GM18498 (cell line): ENCODE measurements at regions not wholly inside any gene's neighbourhood (a gene's known extent, or its start where the extent isn't known, plus 50 kb on each side); places are given as distances from the start of the nearest gene placed in this dataset.
"Not testable (repeated sequence)": the region's sequence is repeated elsewhere in the genome, so short reads cannot be mapped to it uniquely, and the experiment has no call there.

Experiments
- ATAC-seq: cut with Tn5 transposase; IDR thresholded peaks from one replicate; pipeline ENCODE4 v1.9.1; 2021; ENCODE audit warnings: mild to moderate bottlenecking, moderate library complexity; ENCODE audit not compliant: unreplicated experiment

DNA sequence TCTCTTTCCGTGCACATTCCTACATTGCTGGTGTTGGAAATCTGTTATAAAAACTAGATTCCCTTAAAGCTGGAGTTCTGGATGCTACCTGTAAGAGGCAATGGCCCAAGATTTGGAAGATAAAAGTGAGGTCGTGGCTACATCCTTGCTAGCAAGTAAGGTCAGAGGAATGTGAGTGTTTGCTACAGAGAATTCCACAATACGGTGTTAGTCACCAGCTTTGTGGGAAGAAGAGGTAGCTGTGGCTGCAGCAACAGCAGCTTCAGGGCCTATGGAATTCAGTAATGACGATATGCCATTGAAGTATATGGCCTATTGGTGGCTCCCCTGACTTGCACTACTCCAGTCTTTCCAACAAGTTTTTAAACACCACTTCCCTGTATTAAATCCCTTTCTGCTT, 227.7 kb upstream of the TMEM260 start:
- ATAC-seq, result no peak

DNA sequence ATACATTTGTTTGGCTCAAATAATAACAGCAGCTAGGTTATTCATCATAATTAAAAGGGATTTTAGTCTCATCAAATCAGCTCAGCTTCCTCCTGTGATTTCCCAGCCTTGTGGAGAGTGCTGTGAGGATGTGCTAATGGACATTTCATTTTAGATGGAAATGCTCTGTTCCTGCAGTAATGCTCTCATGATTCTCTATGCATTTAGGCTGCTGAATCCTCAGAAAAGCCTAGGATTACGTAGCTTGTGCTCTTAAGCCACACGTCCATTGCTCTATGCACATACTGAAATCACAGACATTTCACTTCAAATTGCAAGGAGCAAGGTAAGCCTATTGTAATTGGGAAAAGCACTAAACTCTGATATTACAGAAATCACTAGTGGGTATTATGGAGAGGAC, 226.6 kb upstream of the TMEM260 start:
- no peak for ATAC-seq

DNA sequence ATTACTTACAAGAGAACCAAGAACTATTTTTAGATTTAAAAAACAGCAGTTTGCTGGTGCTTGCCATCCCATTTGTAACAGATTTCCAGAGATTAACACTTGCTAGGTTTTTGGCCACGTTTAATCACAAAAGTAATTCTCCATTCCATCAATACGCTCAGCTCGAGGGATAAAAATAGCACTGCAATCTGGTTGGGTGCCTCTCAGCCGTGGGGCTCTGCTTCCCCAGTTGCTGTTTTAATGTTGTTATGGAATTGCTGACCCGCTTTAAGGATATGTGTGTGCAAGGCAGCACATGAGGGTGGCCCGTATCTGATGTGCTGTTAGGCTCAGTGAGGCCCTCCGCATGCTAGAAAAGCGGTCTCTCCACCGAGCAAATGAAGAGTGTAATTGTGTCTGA, 222.2 kb upstream of the TMEM260 start:
- no peak for ATAC-seq

DNA sequence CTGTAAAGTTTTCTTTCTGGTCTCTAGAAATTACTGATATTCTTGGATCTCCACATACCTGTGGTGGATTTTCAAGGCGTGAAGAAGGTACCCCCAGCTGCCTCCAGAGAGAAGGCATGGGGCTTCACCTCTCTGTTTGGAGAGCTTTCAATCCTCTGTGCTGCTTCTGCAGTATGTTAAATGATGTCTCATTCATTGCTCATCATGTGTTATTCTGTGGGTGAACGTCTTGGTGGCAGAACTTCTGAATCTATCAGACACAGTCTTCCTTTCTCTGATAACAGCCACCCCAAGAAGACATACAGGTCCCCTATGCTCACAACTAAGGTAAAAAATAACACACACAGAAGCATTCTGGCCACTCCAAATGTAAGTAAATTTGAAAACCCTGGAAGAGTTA, 221.3 kb upstream of the TMEM260 start:
- ATAC-seq, result no peak

DNA sequence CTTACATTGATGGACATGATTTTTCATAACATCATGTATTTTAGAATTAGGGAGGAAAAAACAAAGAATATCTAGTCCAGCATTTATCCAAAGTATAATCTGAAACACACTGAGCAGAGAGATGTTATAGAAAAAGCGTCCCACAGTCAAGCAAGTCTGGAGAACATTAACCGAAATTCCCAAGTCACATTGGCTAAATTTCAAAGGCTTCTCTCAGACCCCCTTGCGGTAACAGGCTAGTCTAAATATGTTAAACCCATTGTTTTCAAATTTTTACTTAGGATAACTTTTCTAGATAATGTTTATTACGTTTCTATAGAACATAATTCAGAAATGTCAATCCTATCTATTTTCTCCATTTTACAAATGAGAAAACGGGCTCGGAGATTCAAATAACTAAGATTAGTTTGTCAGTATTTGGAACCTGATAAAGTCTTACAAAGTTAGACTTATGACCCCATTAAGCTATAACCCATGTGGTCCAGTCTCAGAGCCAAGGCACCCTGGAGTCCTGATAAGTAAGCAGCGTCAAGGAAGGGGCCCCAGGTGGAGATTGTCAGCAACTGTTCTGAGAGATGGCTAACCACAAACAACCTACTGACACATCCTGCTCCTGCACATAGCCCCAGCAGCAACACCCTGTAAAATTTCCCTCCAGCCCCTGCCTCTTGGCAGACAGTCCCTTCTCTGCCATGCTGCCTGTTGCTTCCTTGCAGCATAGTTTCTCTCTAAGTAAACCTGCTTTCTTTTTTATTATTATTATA, 220.6 kb upstream of the TMEM260 start:
- ATAC-seq, result no peak

DNA sequence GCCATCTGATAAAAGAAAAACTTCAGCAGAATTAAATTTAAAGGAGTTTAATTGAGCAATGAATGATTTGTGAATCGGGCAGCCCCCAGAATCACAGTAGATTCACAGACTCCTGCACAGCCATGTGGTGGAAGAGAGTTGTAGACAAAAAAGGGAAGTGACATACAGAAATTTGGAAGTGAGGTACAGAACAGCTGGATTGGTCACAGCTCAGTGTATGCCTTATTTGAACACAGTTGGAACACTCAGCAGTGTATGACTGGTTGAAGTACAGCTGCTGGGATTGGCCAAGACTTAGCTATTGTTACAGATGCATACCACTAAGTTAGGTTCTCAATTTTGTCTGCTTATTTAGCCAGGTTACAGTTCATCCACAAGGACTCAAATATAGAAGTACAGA, 213.9 kb upstream of the TMEM260 start:
- ATAC-seq, result not testable (repeated sequence)

DNA sequence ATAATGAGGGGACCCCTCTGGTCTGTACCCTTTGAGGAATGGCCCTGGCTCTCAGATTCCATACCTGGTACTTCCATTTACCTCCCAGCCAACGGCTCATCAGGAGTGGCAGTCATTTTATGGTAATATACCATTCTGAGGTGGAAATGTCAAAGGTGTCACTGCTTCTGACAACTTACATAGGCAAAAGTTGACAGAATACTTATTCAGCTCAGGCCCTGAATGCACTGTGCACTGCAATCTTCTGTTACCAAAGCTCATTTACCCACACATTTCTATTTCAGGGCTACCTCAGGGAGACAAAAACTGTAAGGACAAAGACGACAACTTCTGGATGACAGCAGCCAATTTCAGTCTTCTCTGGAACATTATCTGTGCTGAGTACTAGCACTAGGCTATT, 212.2 kb upstream of the TMEM260 start:
- ATAC-seq, result no peak

DNA sequence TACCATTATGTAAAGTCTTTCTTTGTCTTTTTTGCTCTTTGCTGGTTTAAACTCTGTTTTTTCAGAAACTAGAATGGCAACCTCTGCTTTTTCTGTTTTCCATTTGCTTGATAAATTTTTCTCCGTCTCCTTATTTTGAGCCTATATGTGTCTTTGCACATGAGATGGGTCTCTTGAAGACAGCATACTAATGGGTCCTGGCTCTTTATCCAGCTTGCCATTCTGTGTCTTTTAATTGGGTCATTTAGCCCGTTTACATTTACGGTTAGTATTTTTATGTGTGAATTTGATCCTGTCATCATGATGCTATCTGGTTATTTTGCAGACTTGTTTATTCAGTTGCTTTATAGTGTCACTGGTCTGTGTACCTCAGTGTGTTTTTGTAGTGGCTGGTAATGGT, 207.9 kb upstream of the TMEM260 start:
- no peak for ATAC-seq

DNA sequence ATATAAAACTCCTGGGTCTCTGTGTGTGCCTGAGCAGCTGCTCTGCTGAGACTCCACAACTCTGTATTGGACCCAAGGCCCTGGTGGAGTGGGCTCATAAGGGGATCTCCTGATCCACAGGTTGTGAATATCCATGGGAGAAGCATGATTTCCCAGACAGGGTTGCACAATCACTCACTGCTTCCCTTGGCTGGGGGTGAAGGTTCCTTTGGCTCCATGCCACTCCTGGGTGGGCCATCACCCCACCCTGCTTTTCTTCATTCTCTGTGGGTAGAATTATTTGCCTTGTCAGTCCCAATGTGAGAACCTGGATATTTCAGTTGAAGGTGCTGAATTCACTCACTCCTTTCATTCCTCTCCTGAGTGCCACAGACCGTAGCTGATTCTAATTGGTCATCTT, 205.2 kb upstream of the TMEM260 start:
- ATAC-seq, result no peak

DNA sequence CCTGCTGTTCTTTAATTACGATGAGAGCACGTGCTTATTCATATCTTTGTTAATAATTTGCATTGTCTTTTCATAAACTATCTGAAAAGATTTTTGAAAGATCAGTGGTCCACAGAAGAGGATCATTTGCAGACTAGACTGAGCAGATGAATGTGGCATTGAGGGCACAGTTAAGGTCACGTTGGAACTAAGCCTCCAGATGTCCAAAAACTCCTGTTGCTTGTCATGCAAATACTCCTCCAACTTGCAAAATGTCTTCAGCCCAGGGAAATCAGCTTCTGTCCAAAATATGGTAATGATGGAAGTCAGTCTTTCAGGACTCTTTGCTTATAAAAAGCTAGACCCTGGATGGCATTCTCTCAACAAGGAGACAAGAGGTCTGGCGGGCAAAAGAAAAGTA, 201.6 kb upstream of the TMEM260 start:
- no peak for ATAC-seq

DNA sequence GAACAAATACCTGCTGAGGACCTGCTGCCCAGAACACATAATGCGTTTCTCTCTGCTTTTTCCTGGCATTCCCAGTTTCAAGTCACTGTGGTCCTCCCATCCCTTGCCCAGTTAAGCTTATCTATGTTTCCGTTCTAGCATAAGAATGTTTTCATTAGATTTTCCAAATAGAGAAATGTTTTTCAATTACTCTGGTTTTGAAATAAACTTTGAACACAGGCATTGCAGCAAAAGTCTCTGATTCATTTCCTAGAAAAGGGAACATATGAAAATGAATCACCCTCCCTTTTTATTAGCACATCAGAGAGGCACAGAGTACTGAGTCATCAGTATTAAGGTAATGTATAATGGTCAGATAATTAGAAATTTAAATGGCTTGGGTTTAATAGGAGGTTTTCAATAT, 201.1 kb upstream of the TMEM260 start:
- ATAC-seq, result no peak

DNA sequence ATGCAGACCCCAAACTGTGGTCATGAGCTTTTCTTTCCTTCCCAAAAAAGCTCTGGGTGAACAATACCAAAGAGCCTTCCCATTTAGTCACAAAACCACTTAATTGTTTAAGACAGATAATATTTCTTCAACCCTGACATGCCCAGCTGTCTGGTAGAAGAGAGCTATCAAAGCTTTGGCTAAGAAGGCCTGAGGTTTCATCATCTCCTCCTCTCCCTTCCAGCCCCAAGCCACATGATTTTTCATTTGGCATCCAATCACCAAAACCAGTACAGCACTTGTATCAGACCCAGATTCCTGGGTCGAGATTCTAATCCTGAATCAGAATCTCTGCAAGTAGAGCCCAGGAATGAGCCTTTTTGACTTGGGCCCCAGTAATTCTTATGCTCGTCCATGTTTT, 199.6 kb upstream of the TMEM260 start:
- ATAC-seq, result no peak

DNA sequence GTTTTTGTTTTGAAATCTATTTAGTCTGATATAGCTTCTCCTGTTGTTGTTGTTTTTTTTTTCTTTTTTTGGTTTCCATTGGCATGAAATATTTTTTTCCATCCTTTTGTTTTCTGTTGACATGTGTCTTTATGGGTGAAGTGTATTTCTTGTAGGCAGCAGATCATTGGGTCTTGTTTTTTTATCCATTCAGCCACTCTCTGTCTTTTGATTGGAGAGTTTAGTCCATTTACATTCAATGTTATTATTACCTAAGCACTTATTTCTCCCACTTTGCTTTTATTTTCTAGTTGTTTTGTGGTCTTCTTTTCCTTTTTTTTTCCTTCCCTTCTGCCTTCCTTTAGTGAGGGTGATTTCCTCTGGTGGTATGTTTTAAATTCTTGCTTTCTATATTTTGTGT, 193.6 kb upstream of the TMEM260 start:
- ATAC-seq, result no peak

DNA sequence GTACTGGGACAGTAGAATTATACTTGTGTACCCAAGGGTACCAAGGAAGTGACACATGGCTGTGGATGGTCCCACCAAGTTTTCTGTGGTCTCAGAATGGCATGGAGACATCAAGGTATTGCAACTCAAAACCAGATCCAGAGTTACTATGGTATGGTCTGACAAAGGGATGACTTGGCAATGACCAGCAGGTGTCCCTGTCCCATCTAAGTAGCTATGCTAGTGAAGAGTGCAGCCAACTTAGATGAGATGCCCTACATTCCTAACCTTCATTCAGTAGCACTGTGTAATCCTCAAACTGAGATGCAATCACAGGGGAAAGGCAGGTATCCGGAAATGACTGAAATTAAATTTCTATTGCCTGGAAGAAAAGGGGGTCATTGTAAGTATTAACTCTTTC, 188.7 kb upstream of the TMEM260 start:
- no peak for ATAC-seq

DNA sequence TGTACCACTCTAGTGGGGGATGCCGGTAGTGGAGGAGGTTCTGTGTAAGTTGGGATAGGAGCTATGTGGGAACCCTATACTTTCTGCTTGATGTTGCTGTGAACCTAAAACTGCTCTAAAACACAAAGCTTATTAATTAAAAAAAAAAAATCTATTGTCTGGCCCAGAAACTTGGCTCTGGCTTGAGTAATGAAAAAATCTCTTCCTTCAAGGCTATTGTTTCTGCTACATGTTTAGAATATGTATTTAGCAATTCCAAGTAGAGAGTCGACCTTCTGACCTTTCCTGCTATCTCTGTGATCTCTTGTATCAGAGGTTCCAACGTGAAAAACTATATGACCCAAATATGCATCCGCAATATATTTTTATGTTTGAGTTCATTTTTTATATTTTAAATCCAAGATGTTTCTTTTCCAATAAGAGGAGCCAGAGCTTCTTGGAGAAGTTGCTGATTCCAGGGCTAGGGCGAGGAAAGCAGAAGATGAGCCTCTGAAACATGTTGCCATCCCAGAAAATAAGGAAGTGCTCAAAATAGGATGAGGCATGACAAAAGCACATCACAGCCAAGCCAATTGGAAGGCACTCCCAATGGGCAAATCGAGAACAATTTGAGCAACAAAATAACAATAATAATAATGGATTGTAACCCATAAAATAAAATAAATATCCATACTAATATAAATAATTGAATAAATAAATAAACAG, 184.6 kb upstream of the TMEM260 start:
- ATAC-seq, result no peak

DNA sequence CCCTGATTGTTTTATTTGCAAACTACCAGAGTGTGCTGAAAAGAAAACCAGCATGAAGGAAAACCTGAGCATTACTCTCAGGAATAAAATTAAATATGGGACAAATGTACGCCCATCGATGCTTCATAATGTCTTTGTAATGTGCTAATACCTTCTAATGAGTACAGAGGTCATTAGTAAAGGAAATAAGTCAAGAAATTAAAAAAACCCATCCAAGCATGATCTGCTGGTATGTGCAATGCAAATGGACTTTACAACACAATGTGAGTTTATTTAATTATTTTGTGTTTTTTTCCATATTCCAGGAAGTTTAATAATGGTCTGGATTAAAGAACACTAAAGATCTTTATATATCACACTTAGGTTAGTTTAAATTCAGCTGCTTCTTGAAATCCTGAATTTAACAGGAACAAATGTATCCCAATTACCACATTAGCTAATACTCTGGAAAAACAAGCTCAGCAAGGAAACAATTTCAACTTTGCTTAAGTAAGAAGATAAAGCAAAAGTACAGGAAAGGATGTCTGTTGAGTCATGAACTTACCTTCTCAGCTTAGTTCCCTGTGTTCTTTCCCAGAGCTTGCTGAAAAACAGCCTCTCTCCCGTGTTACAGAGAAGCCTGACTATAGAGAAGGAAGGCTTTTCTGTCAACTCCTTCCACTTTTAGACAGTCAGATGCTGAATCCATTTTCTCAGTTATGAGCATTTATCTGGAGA, 179.3 kb upstream of the TMEM260 start:
- no peak for ATAC-seq

DNA sequence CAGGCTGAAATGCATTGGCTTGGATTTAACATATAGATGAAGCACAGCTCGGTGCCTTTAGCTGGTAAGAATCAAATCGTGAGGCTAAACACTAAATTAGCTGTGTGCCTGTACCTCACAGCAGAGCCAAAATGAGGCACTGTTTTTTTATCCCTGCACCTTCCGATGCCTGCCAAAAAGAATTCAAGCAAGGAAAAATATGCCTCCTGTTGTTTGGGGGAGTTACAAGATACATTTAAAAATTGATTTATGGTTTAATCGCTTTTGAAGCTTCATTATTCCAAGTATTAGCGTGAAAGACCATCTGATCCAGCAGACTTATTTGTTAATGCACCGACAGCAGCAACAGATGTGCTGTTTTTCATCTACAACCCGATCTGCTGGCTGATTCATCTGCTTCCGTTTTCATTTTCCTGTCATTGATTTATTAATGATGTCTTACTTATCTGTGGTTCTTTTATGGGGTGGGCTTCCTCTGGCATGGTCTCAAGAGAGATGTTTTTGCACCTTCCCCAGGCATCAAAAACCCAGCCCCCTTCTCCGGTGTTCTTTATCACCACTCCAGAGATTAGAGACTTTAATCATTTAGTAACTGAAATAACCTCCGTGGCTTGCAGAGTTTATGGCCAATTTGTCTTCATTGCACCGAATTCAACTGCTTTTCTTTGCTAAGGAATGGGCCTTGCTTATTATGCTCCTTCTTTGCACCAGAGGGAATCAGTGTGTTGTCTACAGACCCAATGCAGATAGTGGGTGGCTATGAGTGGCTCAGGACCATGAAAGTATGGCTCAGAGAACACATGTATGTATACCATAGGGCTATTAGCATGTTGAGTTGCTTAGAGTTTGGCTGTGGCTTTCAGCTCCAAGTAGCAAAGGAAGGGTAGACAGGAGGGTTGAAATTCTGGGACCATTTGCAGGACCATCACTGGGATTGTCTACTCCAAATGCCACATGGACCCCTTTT, 166.8 kb upstream of the TMEM260 start:
- no peak for ATAC-seq

DNA sequence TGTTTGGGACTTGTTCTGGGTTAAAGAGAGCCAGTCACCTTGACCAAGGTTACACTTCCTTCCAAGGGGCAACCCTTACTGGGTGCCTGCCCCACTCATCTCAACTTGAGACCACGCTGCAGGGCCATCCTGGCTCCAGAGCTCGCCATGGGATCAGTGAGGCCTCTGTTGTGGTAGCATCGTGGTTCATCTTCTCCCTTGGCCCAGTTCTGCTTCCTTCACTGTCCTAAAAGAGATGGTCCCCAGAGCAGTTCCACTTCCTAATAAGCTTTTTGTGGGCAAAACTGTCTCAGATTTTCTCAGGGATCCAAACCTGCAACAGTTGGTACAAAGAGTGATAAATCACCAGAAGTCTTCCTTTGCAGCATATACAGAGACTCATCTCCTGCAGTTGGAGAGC, 165.9 kb upstream of the TMEM260 start:
- ATAC-seq, result no peak

DNA sequence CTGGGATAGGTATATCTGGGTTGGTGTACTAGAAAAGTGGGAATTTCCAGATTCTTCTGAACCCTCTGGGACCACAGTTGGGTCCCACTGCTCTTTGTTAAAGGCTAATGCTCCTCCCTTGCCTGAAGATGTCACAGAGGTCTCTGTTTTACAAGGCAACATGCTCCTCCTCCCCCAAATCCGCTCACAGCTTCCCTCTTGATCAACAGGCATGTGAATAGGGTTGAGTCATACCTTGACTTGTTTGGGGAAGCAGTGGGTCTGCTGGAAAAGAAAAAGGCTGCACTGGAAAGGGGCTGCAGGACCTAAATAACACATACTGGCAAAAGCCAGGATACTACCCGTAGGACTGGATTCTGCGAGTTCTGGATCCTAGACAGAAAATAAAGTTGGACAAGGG, 165.4 kb upstream of the TMEM260 start:
- no peak for ATAC-seq

DNA sequence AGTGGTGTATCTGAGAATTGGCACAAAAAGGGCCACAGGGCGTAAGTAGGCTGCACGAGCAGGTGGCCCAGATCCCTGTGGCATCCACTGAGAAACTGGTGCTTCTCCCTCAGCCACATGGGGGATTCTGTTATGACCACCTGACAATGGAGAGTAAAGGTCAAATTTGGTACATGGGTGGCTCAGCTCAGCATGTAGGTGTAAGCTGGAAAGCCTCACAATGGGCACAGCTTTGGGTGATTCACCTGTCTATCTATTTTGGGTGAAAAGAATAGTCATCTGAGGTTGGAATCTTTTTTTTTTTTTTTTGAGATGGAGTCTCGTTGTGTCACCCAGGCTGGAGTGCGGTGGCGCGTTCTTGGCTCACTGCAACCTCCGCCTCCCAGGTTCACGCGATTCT, 163.4 kb upstream of the TMEM260 start:
- ATAC-seq, result no peak

DNA sequence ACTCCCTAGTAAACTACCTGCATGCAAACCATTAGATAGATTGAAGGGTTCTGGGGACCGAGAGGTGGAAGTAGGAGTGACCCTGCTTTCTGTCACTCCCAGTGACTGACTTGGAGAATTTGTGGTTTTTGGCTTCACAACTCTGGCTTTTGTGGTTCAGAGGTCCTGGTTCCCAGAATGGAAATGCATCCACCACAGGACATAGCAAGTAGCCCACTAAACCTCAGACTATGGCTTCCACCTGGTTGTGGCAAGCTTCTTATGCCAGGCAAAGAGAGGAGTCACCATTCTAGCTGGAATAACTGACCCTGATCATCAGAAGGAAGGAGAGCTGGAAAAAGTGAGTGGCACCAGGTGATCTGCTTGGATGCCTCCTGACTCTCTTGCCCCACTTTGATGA, 162.4 kb upstream of the TMEM260 start:
- ATAC-seq, result no peak
